ENCODE measurements at regions not wholly inside any gene's neighbourhood (a gene's known extent, or its start where the extent isn't known, plus 50 kb on each side); places are given as distances from the start of the nearest gene placed in this dataset.
A peak's percentile ranks its signal among the peaks of the same experiment; 100 is the strongest.

GRCh38 chr19:27971869-27972268 is 1241.1 kb downstream of the UQCRFS1 start:
- H3K4ac ChIP-seq (ENCODE audit: low read depth, low read length): no peak overlapping the region
- H3K14ac ChIP-seq (ENCODE audit: insufficient read depth, low read length): no peak overlapping the region
- H3K27me3 ChIP-seq (ENCODE audit: insufficient read depth, low read length): no peaks in the 10 kb centered on the region
- no peaks in the 10 kb centered on the region for H3K9me3 ChIP-seq (ENCODE audit: control insufficient read depth, low read depth, low read length)
- no peak overlapping the region for H2BK120ac ChIP-seq (ENCODE audit: low read depth, low read length, poor library complexity, severe bottlenecking)
- DNase-seq: no peak
- H2BK20ac ChIP-seq (ENCODE audit: low read depth, low read length, poor library complexity, severe bottlenecking): no peak overlapping the region
- H3K18ac ChIP-seq (ENCODE audit: insufficient read length, low read depth, low read length): no peak overlapping the region
- H3K9ac ChIP-seq (ENCODE audit: extremely low read depth, insufficient read length, low read length): no peak overlapping the region
- no peak overlapping the region for H3K4me3 Mint-ChIP-seq
- no peaks in the 10 kb centered on the region for H3K79me2 ChIP-seq (ENCODE audit: insufficient read depth, low read length)
- H2AFZ ChIP-seq (ENCODE audit: low read length): no peak overlapping the region
- no peak overlapping the region for H2BK5ac ChIP-seq (ENCODE audit: insufficient read length, low read length)
- H3K36me3 Mint-ChIP-seq (ENCODE audit: insufficient read depth in 1 of 3, low read depth in 3 of 3): no peaks in the 10 kb centered on the region; a peak in 1 of 7 replicates
- H2BK12ac ChIP-seq (ENCODE audit: insufficient read length, low read depth, low read length): no peak overlapping the region
- no peak overlapping the region for H4K5ac ChIP-seq (ENCODE audit: insufficient read length, low read depth, low read length)
- H4K91ac ChIP-seq (ENCODE audit: insufficient read length, low read depth, low read length): no peak overlapping the region
- no peak overlapping the region for H3K27ac ChIP-seq (ENCODE audit: insufficient read length, low read depth, low read length)
- no peak overlapping the region for H3K56ac ChIP-seq (ENCODE audit: insufficient read length, low read depth, low read length)
- H4K20me1 ChIP-seq (ENCODE audit: control insufficient read depth, insufficient read depth, insufficient read length): no peaks in the 10 kb centered on the region
- no peaks in the 10 kb centered on the region for H3K9me3 Mint-ChIP-seq
- no peak for TF ChIP-seq CTCF (conservative IDR thresholded peaks at IDR 0.05)
- no peak overlapping the region for H2AK5ac ChIP-seq (ENCODE audit: insufficient read length, low read length)
- no peak overlapping the region for H3T11ph ChIP-seq (ENCODE audit: low read length)
- H3K27me3 Mint-ChIP-seq (ENCODE audit: low read depth): no peaks in the 10 kb centered on the region; the same call in 1 of the 2 replicates
- no peak overlapping the region for H2BK15ac ChIP-seq (ENCODE audit: low read depth, low read length)
- H3K27ac Mint-ChIP-seq: peak overlapping the region in 1 of 3 experiments; percentile 17; a peak in 1 of 7 replicates
- H3K23ac ChIP-seq (ENCODE audit: insufficient read length, low read depth, low read length): no peak overlapping the region
- WGBS (ENCODE audit: extremely low coverage, insufficient read length, low lambda C conversion rate): no CpG with 5 or more reads among the region's 2 CpGs
- no peaks in the 10 kb centered on the region for H3K4me1 ChIP-seq (ENCODE audit: insufficient read depth, low read length)
- peaks cover 17 to 18% of the 10 kb centered on the region in 2 experiments for H3K4me1 Mint-ChIP-seq
- H3K79me1 ChIP-seq (ENCODE audit: insufficient read depth, low read depth, low read length, poor library complexity, severe bottlenecking): no peaks in the 10 kb centered on the region
- H4K8ac ChIP-seq (replicated peaks; ENCODE audit: insufficient read length, low read depth, low read length): no peak overlapping the region
- H3K23me2 ChIP-seq (ENCODE audit: insufficient read length, low read depth, low read length, poor library complexity, severe bottlenecking): no peaks in the 10 kb centered on the region
- H3K4me2 ChIP-seq (ENCODE audit: insufficient read depth, insufficient read length, low read length): no peak overlapping the region
